Dermis blood vessel endothelial cell (primary cell): ENCODE measurements at regions not wholly inside any gene's neighbourhood (a gene's known extent, or its start where the extent isn't known, plus 50 kb on each side); places are given as distances from the start of the nearest gene placed in this dataset.
"Not testable (repeated sequence)": the region's sequence is repeated elsewhere in the genome, so short reads cannot be mapped to it uniquely, and the experiment has no call there.

ENCODE experiments used
- DNase-seq: peaks from one replicate; pipeline ENCODE4 v3.0.0; 2010

- peak; percentile 56 for DNase-seq
Measured at GRCh38 chr6:169918239-169918953, 167.0 kb downstream of the ERMARD start.

- DNase-seq = no peak
Measured at GRCh38 chr6:169917153-169917552, 165.7 kb downstream of the ERMARD start.

GRCh38 chr6:169915769-169916550 is 164.5 kb downstream of the ERMARD start:
- peak; percentile 90 for DNase-seq

GRCh38 chr6:169913745-169914144 is 162.3 kb downstream of the ERMARD start:
- DNase-seq = not testable (repeated sequence)

GRCh38 chr6:169913096-169913638 is 161.7 kb downstream of the ERMARD start:
- no peak for DNase-seq

- DNase-seq = no peak
Measured at GRCh38 chr6:169912266-169913095, 161.1 kb downstream of the ERMARD start.

GRCh38 chr6:169911264-169912263 is 160.1 kb downstream of the ERMARD start:
- DNase-seq = no peak

- no peak for DNase-seq
Measured at GRCh38 chr6:169909113-169909512, 157.7 kb downstream of the ERMARD start.

GRCh38 chr6:169908403-169908933 is 157.0 kb downstream of the ERMARD start:
- no peak for DNase-seq

GRCh38 chr6:169907419-169908115 is 156.1 kb downstream of the ERMARD start:
- no peak for DNase-seq

GRCh38 chr6:169906688-169907418 is 155.4 kb downstream of the ERMARD start:
- DNase-seq = peak; percentile 24

- peak; percentile 25 for DNase-seq
Measured at GRCh38 chr6:169906004-169906687, 154.7 kb downstream of the ERMARD start.

GRCh38 chr6:169905041-169905807 is 153.8 kb downstream of the ERMARD start:
- peak; percentile 97 for DNase-seq

- DNase-seq = peak; percentile 45
Measured at GRCh38 chr6:169904051-169904922, 152.9 kb downstream of the ERMARD start.

- no peak for DNase-seq
Measured at GRCh38 chr6:169903122-169903521, 151.7 kb downstream of the ERMARD start.

GRCh38 chr6:169902604-169903003 is 151.2 kb downstream of the ERMARD start:
- DNase-seq = no peak

GRCh38 chr6:169902070-169902469 is 150.6 kb downstream of the ERMARD start:
- no peak for DNase-seq
